ENCODE measurements at regions not wholly inside any gene's neighbourhood (a gene's known extent, or its start where the extent isn't known, plus 50 kb on each side); places are given as distances from the start of the nearest gene placed in this dataset.

DNA sequence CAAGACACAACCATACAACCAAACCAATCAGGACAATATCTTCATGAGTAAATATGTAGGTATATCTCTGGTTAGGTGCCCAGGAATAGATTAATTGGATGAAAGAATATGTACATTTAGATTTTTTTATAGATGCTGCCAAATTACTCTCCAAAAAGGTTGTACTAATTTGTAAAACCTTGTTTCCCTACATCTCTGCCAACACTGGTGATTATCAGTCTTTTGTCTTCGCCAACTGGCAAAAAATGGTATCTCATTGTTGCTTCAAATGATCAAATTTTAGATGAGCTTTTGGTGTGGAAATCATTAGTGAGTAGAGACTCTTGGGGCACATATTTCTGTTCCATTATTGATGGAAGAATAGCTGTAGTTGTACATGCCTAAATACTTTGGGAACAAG, 90.7 kb upstream of the ELL2 start:
- TF ChIP-seq, protein P1, sequence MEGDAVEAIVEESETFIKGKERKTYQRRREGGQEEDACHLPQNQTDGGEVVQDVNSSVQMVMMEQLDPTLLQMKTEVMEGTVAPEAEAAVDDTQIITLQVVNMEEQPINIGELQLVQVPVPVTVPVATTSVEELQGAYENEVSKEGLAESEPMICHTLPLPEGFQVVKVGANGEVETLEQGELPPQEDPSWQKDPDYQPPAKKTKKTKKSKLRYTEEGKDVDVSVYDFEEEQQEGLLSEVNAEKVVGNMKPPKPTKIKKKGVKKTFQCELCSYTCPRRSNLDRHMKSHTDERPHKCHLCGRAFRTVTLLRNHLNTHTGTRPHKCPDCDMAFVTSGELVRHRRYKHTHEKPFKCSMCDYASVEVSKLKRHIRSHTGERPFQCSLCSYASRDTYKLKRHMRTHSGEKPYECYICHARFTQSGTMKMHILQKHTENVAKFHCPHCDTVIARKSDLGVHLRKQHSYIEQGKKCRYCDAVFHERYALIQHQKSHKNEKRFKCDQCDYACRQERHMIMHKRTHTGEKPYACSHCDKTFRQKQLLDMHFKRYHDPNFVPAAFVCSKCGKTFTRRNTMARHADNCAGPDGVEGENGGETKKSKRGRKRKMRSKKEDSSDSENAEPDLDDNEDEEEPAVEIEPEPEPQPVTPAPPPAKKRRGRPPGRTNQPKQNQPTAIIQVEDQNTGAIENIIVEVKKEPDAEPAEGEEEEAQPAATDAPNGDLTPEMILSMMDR (IDR thresholded peaks at IDR 0.05), result no peak
- TF ChIP-seq POLR2A (IDR thresholded peaks at IDR 0.05) (no peak), EP300 (IDR thresholded peaks at IDR 0.05; ENCODE audit: low read depth) (no peak)
